SK-N-SH (cell line): ENCODE measurements at regions not wholly inside any gene's neighbourhood (a gene's known extent, or its start where the extent isn't known, plus 50 kb on each side); places are given as distances from the start of the nearest gene placed in this dataset.

Experiments
- CTCF ChIA-PET: fragments of 300-600, 350-600 bp; formaldehyde crosslinking; extraction: SDS; loops from one replicate; lab custom pipeline; 2021; lab: Yijun Ruan, JAX
- POLR2A ChIA-PET: fragments of 350-600 bp; sonication (Branson Sonifier 250); formaldehyde crosslinking; extraction: SDS; loops from one replicate; lab custom pipeline; 2020; ENCODE audit warnings: antibody characterized with exemption, inconsistent platforms; lab: Yijun Ruan, JAX
- DNase-seq: peaks from one replicate; pipeline ENCODE4 v3.0.0; 2012
- H2AFZ ChIP-seq: fragments of 200-600 bp; sonication (generic); 2 replicates; pipeline ENCODE4 v1.8.1; 2016; ENCODE audit warnings: antibody characterized with exemption, mild to moderate bottlenecking, low read depth
- H3F3A ChIP-seq: fragments of 200-600 bp; sonication (generic); replicated peaks from 2 replicates; pipeline ENCODE3; 2016; ENCODE audit warnings: antibody characterized with exemption, mild to moderate bottlenecking; ENCODE audit not compliant: insufficient read depth
- H3K27ac ChIP-seq, 2 experiments: fragments of 200-500 bp in 1 of 2; fragments of 200-600 bp in 1 of 2; sonication (Bioruptor generic) in 1 of 2; sonication (generic), shearing (Covaris generic) in 1 of 2; 2 replicates each; pipeline versions ENCODE4 v1.5.1 to v1.6.1; 2014 to 2016; ENCODE audit warnings: low read depth in 2 of 2, inconsistent platforms in 1 of 2, low read length in 1 of 2, mild to moderate bottlenecking in 1 of 2, mixed read lengths in 1 of 2
- H3K27me3 ChIP-seq: fragments of 200-600 bp; sonication (generic), shearing (Covaris generic); 2 replicates; pipeline ENCODE4 v1.6.1; 2016; ENCODE audit warnings: mixed run types; ENCODE audit not compliant: insufficient read depth
- H3K36me3 ChIP-seq, 2 experiments: fragments of 200-500 bp in 1 of 2; fragments of 200-600 bp in 1 of 2; sonication (Bioruptor generic) in 1 of 2; sonication (generic) in 1 of 2; replicated peaks in 1 of 2; 2 replicates each; pipeline versions ENCODE3 to v1.5.1; 2014 to 2016; ENCODE audit warnings: low read length in 1 of 2, mild to moderate bottlenecking in 1 of 2; ENCODE audit not compliant: insufficient read depth in 2 of 2, control insufficient read depth in 1 of 2
- H3K4me1 ChIP-seq, 2 experiments: fragments of 200-500 bp in 1 of 2; fragments of 200-600 bp in 1 of 2; sonication (Bioruptor generic) in 1 of 2; sonication (generic), shearing (Covaris generic) in 1 of 2; 2 replicates each; pipeline versions ENCODE4 v1.5.1 to v1.6.1; 2014 to 2016; ENCODE audit warnings: low read depth in 1 of 2, low read length in 1 of 2, mixed run types in 1 of 2; ENCODE audit not compliant: insufficient read depth in 2 of 2, control insufficient read depth in 1 of 2
- H3K4me2 ChIP-seq: fragments of 200-600 bp; sonication (generic), shearing (Covaris generic); 2 replicates; pipeline ENCODE4 v1.6.1; 2017; ENCODE audit warnings: mixed run types
- H3K4me3 ChIP-seq, 2 experiments: fragments of 200-500 bp in 1 of 2; fragments of 200-600 bp in 1 of 2; sonication (Bioruptor generic) in 1 of 2; sonication (generic), shearing (Covaris generic) in 1 of 2; 2 replicates each; pipeline versions ENCODE4 v1.5.1 to v1.8.1; 2014 to 2016; ENCODE audit warnings: low read depth in 2 of 2, inconsistent platforms in 1 of 2, low read length in 1 of 2, mild to moderate bottlenecking in 1 of 2, mixed read lengths in 1 of 2, moderate library complexity in 1 of 2
- H3K79me2 ChIP-seq: fragments of 200-600 bp; sonication (generic); 2 replicates; pipeline ENCODE4 v1.8.1; 2017; ENCODE audit warnings: mild to moderate bottlenecking; ENCODE audit not compliant: insufficient read depth
- H3K9ac ChIP-seq: fragments of 200-600 bp; sonication (generic); 2 replicates; pipeline ENCODE4 v1.6.1; 2017; ENCODE audit warnings: mixed run types
- H3K9me2 ChIP-seq: fragments of 200-600 bp; sonication (generic); 2 replicates; pipeline ENCODE4 v1.6.1; 2017; ENCODE audit warnings: mixed run types
- H3K9me3 ChIP-seq: fragments of 200-600 bp; sonication (generic); 2 replicates; pipeline ENCODE4 v1.6.1; 2017; ENCODE audit warnings: mixed run types, mild to moderate bottlenecking, moderate library complexity
- H4K20me1 ChIP-seq: fragments of 200-600 bp; sonication (generic); 2 replicates; pipeline ENCODE4 v1.6.1; 2017; ENCODE audit warnings: mild to moderate bottlenecking, mixed run types; ENCODE audit not compliant: insufficient read depth
- ELF1 ChIP-seq: IDR thresholded peaks from 2 replicates; pipeline ENCODE4 v1.4.0; 2012
- FOXJ3 ChIP-seq: sonication (generic); formaldehyde crosslinking; IDR thresholded peaks from 2 replicates; pipeline ENCODE4 v1.5.1; 2020; ENCODE audit warnings: mild to moderate bottlenecking, missing genetic modification reagents
- GABPA ChIP-seq: IDR thresholded peaks from 2 replicates; pipeline ENCODE4 v1.4.0; 2012; ENCODE audit warnings: low read depth, mild to moderate bottlenecking
- MEF2A ChIP-seq: IDR thresholded peaks from 2 replicates; pipeline ENCODE4 v1.4.0; 2012; ENCODE audit warnings: low read depth, borderline replicate concordance
- MXI1 ChIP-seq: IDR thresholded peaks from 2 replicates; pipeline ENCODE4 v1.6.1; 2012; ENCODE audit warnings: mild to moderate bottlenecking, low read depth, low read length, improper control_type of control experiment
- NFIC ChIP-seq: IDR thresholded peaks from 2 replicates; pipeline ENCODE4 v1.4.0; 2012; ENCODE audit warnings: borderline replicate concordance
- POLR2AphosphoS5 ChIP-seq: IDR thresholded peaks from 2 replicates; pipeline ENCODE4 v1.6.1; 2012; ENCODE audit warnings: low read depth, low read length
- RCOR1 ChIP-seq: fragments of 150-350 bp; IDR thresholded peaks from 2 replicates; pipeline ENCODE4 v1.6.1; 2017; ENCODE audit warnings: antibody characterized with exemption, low read length
- RFX5 ChIP-seq: IDR thresholded peaks from 2 replicates; pipeline ENCODE4 v1.6.1; 2012; ENCODE audit warnings: mild to moderate bottlenecking, improper control_type of control experiment, low read length
- RXRA ChIP-seq: IDR thresholded peaks from 2 replicates; pipeline ENCODE4 v1.4.0; 2012; ENCODE audit warnings: low read depth, mild to moderate bottlenecking, borderline replicate concordance
- TAF1 ChIP-seq: IDR thresholded peaks from 2 replicates; pipeline ENCODE4 v1.6.1; 2012; ENCODE audit warnings: low read depth, mild to moderate bottlenecking, low read length, moderate library complexity, borderline replicate concordance
- TEAD4 ChIP-seq: IDR thresholded peaks from 2 replicates; pipeline ENCODE4 v1.4.0; 2012; ENCODE audit warnings: mild to moderate bottlenecking, borderline replicate concordance; ENCODE audit not compliant: insufficient read depth
- WGBS: methylation state at CpG from one replicate; pipeline ENCODE4 v1.1.6; 2017; ENCODE audit warnings: low lambda C conversion rate; 5-methylcytosine and 5-hydroxymethylcytosine counted together
- TF ChIP-seq, protein P1 (sequence below): fragments of 200-600 bp; sonication (generic); IDR thresholded peaks from 2 replicates; pipeline ENCODE4 v1.6.1; 2017; ENCODE audit warnings: antibody characterized with exemption, mild to moderate bottlenecking, moderate library complexity
- TF ChIP-seq, protein P2 (sequence below): IDR thresholded peaks from 2 replicates; pipeline ENCODE4 v1.4.0; 2012; ENCODE audit warnings: low read depth, borderline replicate concordance
- TF ChIP-seq, protein P3 (sequence below): IDR thresholded peaks from 2 replicates; pipeline ENCODE4; 2012
- TF ChIP-seq, protein P4 (sequence below): fragments of 150-350 bp; IDR thresholded peaks from 2 replicates; pipeline ENCODE4 v1.6.1; 2017; ENCODE audit warnings: antibody characterized with exemption, low read length, low read depth, borderline replicate concordance
- TF ChIP-seq, protein P5 (sequence below): fragments of 150-350 bp; IDR thresholded peaks from 2 replicates; pipeline ENCODE4 v1.6.1; 2016; ENCODE audit warnings: mild to moderate bottlenecking, low read depth, low read length

DNA sequence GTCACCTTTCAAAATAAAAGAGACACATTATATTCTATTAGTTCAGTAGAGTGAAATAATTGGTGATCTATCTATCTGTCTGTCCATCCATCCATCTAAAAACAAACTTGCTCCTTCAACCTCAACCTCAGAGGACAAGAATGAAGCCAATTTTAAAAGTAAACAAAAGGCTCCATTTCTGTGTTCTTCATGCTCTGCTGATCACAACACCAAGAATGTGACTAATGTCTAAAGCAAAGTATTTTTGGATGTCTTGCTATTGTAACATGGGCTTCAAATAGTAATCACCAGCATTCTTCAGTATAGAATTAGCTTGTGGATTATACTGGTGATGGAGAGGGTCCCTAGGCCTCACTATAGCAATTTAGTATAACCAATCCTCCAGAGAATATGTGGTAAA, 1304.4 kb downstream of the MAT2B start:
- CTCF ChIA-PET, result no interaction called here
- H3K9me2 ChIP-seq, result no peaks in the 10 kb centered on the region
- H2AFZ ChIP-seq, result no peak overlapping the region
- POLR2A ChIA-PET, result no interaction called here
- no peaks in the 10 kb centered on the region for H3F3A ChIP-seq
- no peaks in the 10 kb centered on the region for H3K4me1 ChIP-seq
- no peak for DNase-seq
- H3K9me3 ChIP-seq, result peaks cover 3% of the 10 kb centered on the region; the same call in 1 of the 2 replicates
- TF ChIP-seq MEF2A (no peak), RXRA (no peak), ELF1 (no peak)
- TF ChIP-seq, protein P1, sequence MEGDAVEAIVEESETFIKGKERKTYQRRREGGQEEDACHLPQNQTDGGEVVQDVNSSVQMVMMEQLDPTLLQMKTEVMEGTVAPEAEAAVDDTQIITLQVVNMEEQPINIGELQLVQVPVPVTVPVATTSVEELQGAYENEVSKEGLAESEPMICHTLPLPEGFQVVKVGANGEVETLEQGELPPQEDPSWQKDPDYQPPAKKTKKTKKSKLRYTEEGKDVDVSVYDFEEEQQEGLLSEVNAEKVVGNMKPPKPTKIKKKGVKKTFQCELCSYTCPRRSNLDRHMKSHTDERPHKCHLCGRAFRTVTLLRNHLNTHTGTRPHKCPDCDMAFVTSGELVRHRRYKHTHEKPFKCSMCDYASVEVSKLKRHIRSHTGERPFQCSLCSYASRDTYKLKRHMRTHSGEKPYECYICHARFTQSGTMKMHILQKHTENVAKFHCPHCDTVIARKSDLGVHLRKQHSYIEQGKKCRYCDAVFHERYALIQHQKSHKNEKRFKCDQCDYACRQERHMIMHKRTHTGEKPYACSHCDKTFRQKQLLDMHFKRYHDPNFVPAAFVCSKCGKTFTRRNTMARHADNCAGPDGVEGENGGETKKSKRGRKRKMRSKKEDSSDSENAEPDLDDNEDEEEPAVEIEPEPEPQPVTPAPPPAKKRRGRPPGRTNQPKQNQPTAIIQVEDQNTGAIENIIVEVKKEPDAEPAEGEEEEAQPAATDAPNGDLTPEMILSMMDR, result no peak
- TF ChIP-seq, protein P2, sequence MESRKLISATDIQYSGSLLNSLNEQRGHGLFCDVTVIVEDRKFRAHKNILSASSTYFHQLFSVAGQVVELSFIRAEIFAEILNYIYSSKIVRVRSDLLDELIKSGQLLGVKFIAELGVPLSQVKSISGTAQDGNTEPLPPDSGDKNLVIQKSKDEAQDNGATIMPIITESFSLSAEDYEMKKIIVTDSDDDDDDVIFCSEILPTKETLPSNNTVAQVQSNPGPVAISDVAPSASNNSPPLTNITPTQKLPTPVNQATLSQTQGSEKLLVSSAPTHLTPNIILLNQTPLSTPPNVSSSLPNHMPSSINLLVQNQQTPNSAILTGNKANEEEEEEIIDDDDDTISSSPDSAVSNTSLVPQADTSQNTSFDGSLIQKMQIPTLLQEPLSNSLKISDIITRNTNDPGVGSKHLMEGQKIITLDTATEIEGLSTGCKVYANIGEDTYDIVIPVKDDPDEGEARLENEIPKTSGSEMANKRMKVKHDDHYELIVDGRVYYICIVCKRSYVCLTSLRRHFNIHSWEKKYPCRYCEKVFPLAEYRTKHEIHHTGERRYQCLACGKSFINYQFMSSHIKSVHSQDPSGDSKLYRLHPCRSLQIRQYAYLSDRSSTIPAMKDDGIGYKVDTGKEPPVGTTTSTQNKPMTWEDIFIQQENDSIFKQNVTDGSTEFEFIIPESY, result no peak
- TF ChIP-seq, protein P3, sequence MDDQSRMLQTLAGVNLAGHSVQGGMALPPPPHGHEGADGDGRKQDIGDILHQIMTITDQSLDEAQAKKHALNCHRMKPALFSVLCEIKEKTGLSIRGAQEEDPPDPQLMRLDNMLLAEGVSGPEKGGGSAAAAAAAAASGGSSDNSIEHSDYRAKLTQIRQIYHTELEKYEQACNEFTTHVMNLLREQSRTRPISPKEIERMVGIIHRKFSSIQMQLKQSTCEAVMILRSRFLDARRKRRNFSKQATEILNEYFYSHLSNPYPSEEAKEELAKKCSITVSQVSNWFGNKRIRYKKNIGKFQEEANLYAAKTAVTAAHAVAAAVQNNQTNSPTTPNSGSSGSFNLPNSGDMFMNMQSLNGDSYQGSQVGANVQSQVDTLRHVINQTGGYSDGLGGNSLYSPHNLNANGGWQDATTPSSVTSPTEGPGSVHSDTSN, result no peak
- no peaks in the 10 kb centered on the region for H3K27me3 ChIP-seq
- H3K36me3 ChIP-seq, result no peaks in the 10 kb centered on the region
- H3K27ac ChIP-seq, result no peak overlapping the region
- no peak overlapping the region for H3K4me3 ChIP-seq
- no peaks in the 10 kb centered on the region for H4K20me1 ChIP-seq
- H3K9ac ChIP-seq, result no peak overlapping the region
- H3K79me2 ChIP-seq, result no peaks in the 10 kb centered on the region
- no peak overlapping the region for H3K4me2 ChIP-seq

DNA sequence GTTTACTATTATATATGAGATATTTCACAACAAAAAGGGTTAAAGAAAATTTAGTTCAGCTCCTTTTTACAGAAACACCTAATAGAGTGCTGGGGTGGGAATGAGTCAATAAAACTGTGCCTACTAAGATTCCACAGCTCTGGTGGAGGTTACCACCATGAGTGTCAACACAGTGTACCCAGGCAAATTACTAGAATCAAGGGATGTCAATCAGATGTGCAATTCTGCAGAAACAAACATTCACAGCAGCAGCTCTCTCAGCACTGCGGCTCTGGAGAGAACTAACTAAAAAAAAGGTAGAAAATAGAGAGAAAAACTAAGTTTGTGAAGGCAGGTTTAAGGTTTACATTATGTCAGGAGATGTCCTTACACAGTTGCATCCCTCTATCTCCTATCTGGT, 1313.0 kb downstream of the MAT2B start:
- ChIA-PET POLR2A (no interaction called here), CTCF (no interaction called here)
- no peaks in the 10 kb centered on the region for H3K4me1 ChIP-seq
- H3K27me3 ChIP-seq, result no peaks in the 10 kb centered on the region
- no peak overlapping the region for H3K27ac ChIP-seq
- no peaks in the 10 kb centered on the region for H4K20me1 ChIP-seq
- H3K4me2 ChIP-seq, result no peak overlapping the region
- H3K9me3 ChIP-seq, result no peaks in the 10 kb centered on the region
- no peak overlapping the region for H3K4me3 ChIP-seq
- WGBS, result 32% methylated on average over 1 of the region's 1 CpG
- TF ChIP-seq MEF2A (no peak), MXI1 (no peak), TEAD4 (no peak), FOXJ3 (no peak), GABPA (no peak), TAF1 (no peak), NFIC (no peak), RFX5 (no peak), POLR2AphosphoS5 (no peak), RCOR1 (no peak)
- TF ChIP-seq, protein P4, sequence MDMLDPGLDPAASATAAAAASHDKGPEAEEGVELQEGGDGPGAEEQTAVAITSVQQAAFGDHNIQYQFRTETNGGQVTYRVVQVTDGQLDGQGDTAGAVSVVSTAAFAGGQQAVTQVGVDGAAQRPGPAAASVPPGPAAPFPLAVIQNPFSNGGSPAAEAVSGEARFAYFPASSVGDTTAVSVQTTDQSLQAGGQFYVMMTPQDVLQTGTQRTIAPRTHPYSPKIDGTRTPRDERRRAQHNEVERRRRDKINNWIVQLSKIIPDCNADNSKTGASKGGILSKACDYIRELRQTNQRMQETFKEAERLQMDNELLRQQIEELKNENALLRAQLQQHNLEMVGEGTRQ, result no peak
- TF ChIP-seq, protein P5, sequence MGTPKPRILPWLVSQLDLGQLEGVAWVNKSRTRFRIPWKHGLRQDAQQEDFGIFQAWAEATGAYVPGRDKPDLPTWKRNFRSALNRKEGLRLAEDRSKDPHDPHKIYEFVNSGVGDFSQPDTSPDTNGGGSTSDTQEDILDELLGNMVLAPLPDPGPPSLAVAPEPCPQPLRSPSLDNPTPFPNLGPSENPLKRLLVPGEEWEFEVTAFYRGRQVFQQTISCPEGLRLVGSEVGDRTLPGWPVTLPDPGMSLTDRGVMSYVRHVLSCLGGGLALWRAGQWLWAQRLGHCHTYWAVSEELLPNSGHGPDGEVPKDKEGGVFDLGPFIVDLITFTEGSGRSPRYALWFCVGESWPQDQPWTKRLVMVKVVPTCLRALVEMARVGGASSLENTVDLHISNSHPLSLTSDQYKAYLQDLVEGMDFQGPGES, result no peak
- no peaks in the 10 kb centered on the region for H3K79me2 ChIP-seq
- H2AFZ ChIP-seq, result no peak overlapping the region
- no peak overlapping the region for H3K9ac ChIP-seq
- no peaks in the 10 kb centered on the region for H3F3A ChIP-seq
- no peaks in the 10 kb centered on the region for H3K36me3 ChIP-seq
- no peaks in the 10 kb centered on the region for H3K9me2 ChIP-seq
- no peak for DNase-seq
